H1 (cell line): ENCODE measurements at regions not wholly inside any gene's neighbourhood (a gene's known extent, or its start where the extent isn't known, plus 50 kb on each side); places are given as distances from the start of the nearest gene placed in this dataset.

Source experiments
- CTCF ChIA-PET: fragments of 300-600 bp; sonication (Branson Sonifier 250); formaldehyde crosslinking; loops from one replicate; lab custom pipeline; 2021; ENCODE audit not compliant: partially characterized antibody; lab: Charles Lee
- POLR2A ChIA-PET: fragments of 300-600 bp; sonication (Branson Sonifier 250); formaldehyde crosslinking; loops from one replicate; lab custom pipeline; 2021; ENCODE audit warnings: inconsistent platforms; ENCODE audit not compliant: partially characterized antibody; lab: Charles Lee
- DNase-seq, 2 experiments: peaks; one replicate each; pipeline versions ENCODE4 v3.0.0 to v3.0.0-alpha.2; 2010 to 2022; ENCODE audit warnings: low spot score in 2 of 2, low read depth in 1 of 2, mixed read lengths in 1 of 2
- FAIRE-seq: peaks from 2 replicates; lab custom pipeline; 2011; peaks lifted over from hg19 to GRCh38; lab: Jason Lieb, UNC
- H2AFZ ChIP-seq: 2 replicates; pipeline ENCODE4 v1.8.1; 2012; ENCODE audit warnings: low read length, inconsistent platforms
- H2AK5ac ChIP-seq: 2 replicates; pipeline ENCODE4 v1.6.1; 2013; ENCODE audit warnings: low read depth, low read length
- H2BK120ac ChIP-seq: replicated peaks from 2 replicates; pipeline ENCODE3; 2013; ENCODE audit warnings: low read depth, low read length, inconsistent platforms
- H2BK12ac ChIP-seq: 2 replicates; pipeline ENCODE4 v1.6.1; 2013; ENCODE audit warnings: low read depth, low read length
- H2BK15ac ChIP-seq: 2 replicates; pipeline ENCODE4 v1.6.1; 2013; ENCODE audit warnings: low read length
- H2BK20ac ChIP-seq: 2 replicates; pipeline ENCODE4 v1.6.1; 2013; ENCODE audit warnings: low read length
- H2BK5ac ChIP-seq: 2 replicates; pipeline ENCODE4 v1.6.1; 2013; ENCODE audit warnings: low read depth, low read length
- H3K14ac ChIP-seq: 2 replicates; pipeline ENCODE4 v1.6.1; 2013; ENCODE audit warnings: inconsistent platforms; ENCODE audit not compliant: insufficient read length
- H3K18ac ChIP-seq: 2 replicates; pipeline ENCODE4 v1.6.1; 2013; ENCODE audit warnings: low read length; ENCODE audit errors: extremely low read depth
- H3K23ac ChIP-seq: 2 replicates; pipeline ENCODE4 v1.6.1; 2013; ENCODE audit warnings: inconsistent platforms; ENCODE audit not compliant: insufficient read length
- H3K23me2 ChIP-seq: 2 replicates; pipeline ENCODE4 v1.6.1; 2013; ENCODE audit warnings: low read depth, low read length
- H3K27ac ChIP-seq: 2 replicates; pipeline ENCODE4 v1.6.1; 2011; ENCODE audit warnings: low read depth, low read length, inconsistent platforms
- H3K27me3 ChIP-seq, 4 experiments: replicated peaks in 1 of 4; 1 replicate in 1 of 4; 2 replicates in 3 of 4; pipeline versions ENCODE4 v1.6.1 to v1.8.1; 2011 to 2013; ENCODE audit warnings: low read length in 3 of 4, mild to moderate bottlenecking in 3 of 4, inconsistent platforms in 2 of 4, mixed read lengths in 2 of 4, moderate library complexity in 1 of 4; ENCODE audit not compliant: control insufficient read depth in 3 of 4, insufficient read depth in 3 of 4; ENCODE audit errors: extremely low read depth in 1 of 4
- H3K36me3 ChIP-seq, 4 experiments: 2 replicates each; pipeline versions ENCODE4 v1.6.1 to v1.8.1; 2011 to 2013; ENCODE audit warnings: mild to moderate bottlenecking in 4 of 4, low read length in 3 of 4, moderate library complexity in 2 of 4, control low read depth in 1 of 4, inconsistent platforms in 1 of 4; ENCODE audit not compliant: insufficient read depth in 4 of 4, control insufficient read depth in 2 of 4
- H3K4ac ChIP-seq: replicated peaks from 2 replicates; pipeline ENCODE3; 2013; ENCODE audit warnings: low read length, low read depth, mixed read lengths, inconsistent platforms; ENCODE audit not compliant: insufficient read length
- H3K4me1 ChIP-seq, 4 experiments: replicated peaks in 1 of 4; 1 replicate in 1 of 4; 2 replicates in 3 of 4; pipeline versions ENCODE4 v1.6.1 to v1.8.1; 2011 to 2013; ENCODE audit warnings: low read length in 3 of 4, inconsistent platforms in 2 of 4, mixed read lengths in 1 of 4; ENCODE audit not compliant: insufficient read depth in 4 of 4, control insufficient read depth in 3 of 4
- H3K4me2 ChIP-seq, 2 experiments: 2 replicates each; pipeline versions ENCODE4 v1.6.1 to v1.8.1; 2011 to 2013; ENCODE audit warnings: low read depth in 2 of 2, low read length in 2 of 2, control low read depth in 1 of 2, inconsistent platforms in 1 of 2, mild to moderate bottlenecking in 1 of 2; ENCODE audit not compliant: insufficient read depth in 1 of 2
- H3K4me3 ChIP-seq, 4 experiments: fragments of 200-600, 300-600 bp in 1 of 4; sonication (generic), shearing (Covaris generic), sonication (Bioruptor Twin) in 1 of 4; 2 replicates each; pipeline versions ENCODE4 v1.5.1 to v1.8.1; 2011 to 2016; ENCODE audit warnings: low read length in 4 of 4, low read depth in 3 of 4, control low read depth in 2 of 4, inconsistent platforms in 2 of 4, mild to moderate bottlenecking in 2 of 4, mixed read lengths in 1 of 4, moderate library complexity in 1 of 4; ENCODE audit not compliant: insufficient read depth in 2 of 4; ENCODE audit errors: extremely low read depth in 1 of 4
- H3K56ac ChIP-seq: replicated peaks from 2 replicates; pipeline ENCODE3; 2013; ENCODE audit warnings: low read depth, mild to moderate bottlenecking, mixed read lengths, low read length, inconsistent platforms; ENCODE audit not compliant: insufficient read length
- H3K79me1 ChIP-seq: 2 replicates; pipeline ENCODE4 v1.6.1; 2013; ENCODE audit warnings: low read depth, low read length, control low read depth
- H3K79me2 ChIP-seq, 2 experiments: 2 replicates each; pipeline versions ENCODE4 v1.6.1 to v1.8.1; 2012 to 2013; ENCODE audit warnings: low read length in 2 of 2, mild to moderate bottlenecking in 2 of 2, inconsistent platforms in 1 of 2; ENCODE audit not compliant: insufficient read depth in 2 of 2, control insufficient read depth in 1 of 2
- H3K9ac ChIP-seq, 4 experiments: replicated peaks in 1 of 4; 1 replicate in 1 of 4; 2 replicates in 3 of 4; pipeline versions ENCODE4 v1.6.1 to v1.8.1; 2011 to 2013; ENCODE audit warnings: low read depth in 3 of 4, low read length in 3 of 4, control low read depth in 2 of 4, mild to moderate bottlenecking in 2 of 4, moderate library complexity in 2 of 4, inconsistent platforms in 1 of 4; ENCODE audit errors: extremely low read depth in 1 of 4
- H3K9me3 ChIP-seq, 2 experiments: 2 replicates each; pipeline versions ENCODE4 v1.6.1 to v1.8.1; 2012 to 2013; ENCODE audit warnings: mild to moderate bottlenecking in 2 of 2, moderate library complexity in 2 of 2, control low read depth in 1 of 2, inconsistent platforms in 1 of 2, low read depth in 1 of 2, low read length in 1 of 2, mixed read lengths in 1 of 2; ENCODE audit not compliant: insufficient read depth in 2 of 2
- H4K20me1 ChIP-seq, 2 experiments: replicated peaks in 1 of 2; 2 replicates each; pipeline versions ENCODE3 to v1.8.1; 2011 to 2013; ENCODE audit warnings: inconsistent platforms in 2 of 2, low read length in 2 of 2, mild to moderate bottlenecking in 1 of 2; ENCODE audit not compliant: insufficient read depth in 2 of 2, control insufficient read depth in 1 of 2
- H4K5ac ChIP-seq: 2 replicates; pipeline ENCODE4 v1.6.1; 2013; ENCODE audit warnings: low read length, low read depth, mixed read lengths, inconsistent platforms; ENCODE audit not compliant: insufficient read length
- H4K8ac ChIP-seq: 2 replicates; pipeline ENCODE4 v1.8.0; 2013; ENCODE audit warnings: mild to moderate bottlenecking, moderate library complexity, low read length, inconsistent platforms; ENCODE audit not compliant: insufficient read depth; ENCODE audit errors: extremely low read depth
- H4K91ac ChIP-seq: replicated peaks from 2 replicates; pipeline ENCODE3; 2013; ENCODE audit warnings: low read length, mixed read lengths, inconsistent platforms; ENCODE audit not compliant: insufficient read length
- CEBPB ChIP-seq: IDR thresholded peaks from 2 replicates; pipeline ENCODE4 v1.6.1; 2012; ENCODE audit warnings: low read depth, low read length
- CTBP2 ChIP-seq: IDR thresholded peaks from 2 replicates; pipeline ENCODE4 v1.7.0; 2011; ENCODE audit warnings: borderline replicate concordance, mild to moderate bottlenecking, moderate library complexity, mixed read lengths, low read length; ENCODE audit not compliant: insufficient read depth, insufficient read length
- KDM1A ChIP-seq: fragments of 200-600, 300-600 bp; sonication (generic); IDR thresholded peaks from 2 replicates; pipeline ENCODE4 v1.7.1; 2016; ENCODE audit warnings: mild to moderate bottlenecking, low read length, borderline replicate concordance
- POU5F1 ChIP-seq: IDR thresholded peaks from 2 replicates; pipeline ENCODE4 v1.6.1; 2011; ENCODE audit warnings: low read depth, mild to moderate bottlenecking, low read length, moderate library complexity
- RFX5 ChIP-seq: IDR thresholded peaks from 2 replicates; pipeline ENCODE4 v1.6.1; 2011; ENCODE audit warnings: low read depth, low read length, improper control_type of control experiment, borderline replicate concordance
- SIX5 ChIP-seq: IDR thresholded peaks from 2 replicates; pipeline ENCODE4 v1.6.1; 2011; ENCODE audit warnings: mild to moderate bottlenecking, low read depth, low read length
- SP4 ChIP-seq: IDR thresholded peaks from 2 replicates; pipeline ENCODE4 v1.6.1; 2012; ENCODE audit warnings: low read length, inconsistent platforms
- TAF1 ChIP-seq: IDR thresholded peaks from 2 replicates; pipeline ENCODE4 v1.6.1; 2011; ENCODE audit warnings: mild to moderate bottlenecking, low read depth, low read length
- TCF12 ChIP-seq: IDR thresholded peaks from 2 replicates; pipeline ENCODE4 v1.6.1; 2011; ENCODE audit warnings: low read depth, mild to moderate bottlenecking, low read length
- TEAD4 ChIP-seq: IDR thresholded peaks from 2 replicates; pipeline ENCODE4 v1.6.1; 2012; ENCODE audit warnings: low read depth, low read length, inconsistent platforms, mixed read lengths
- YY1 ChIP-seq: IDR thresholded peaks from 2 replicates; pipeline ENCODE4 v1.6.1; 2011; ENCODE audit warnings: low read depth, mild to moderate bottlenecking, low read length
- WGBS, 2 experiments: shearing (Covaris generic) in 1 of 2; methylation state at CpG; one replicate each; pipeline versions ENCODE4 v1.1.6 to v1.1.7; 2013 to 2015; ENCODE audit warnings: low lambda C conversion rate in 2 of 2, mixed read lengths in 2 of 2, inconsistent platforms in 1 of 2, low coverage in 1 of 2, missing lambda C conversion rate in 1 of 2; ENCODE audit not compliant: insufficient replicate concordance in 2 of 2, insufficient coverage in 1 of 2, insufficient read length in 1 of 2; ENCODE audit errors: extremely low coverage in 1 of 2, missing lambda C conversion rate in 1 of 2; 5-methylcytosine and 5-hydroxymethylcytosine counted together
- TF ChIP-seq, protein P1 (sequence below): IDR thresholded peaks from 2 replicates; pipeline ENCODE4 v1.6.1; 2011; ENCODE audit warnings: low read depth, mild to moderate bottlenecking, low read length; ENCODE audit not compliant: insufficient read depth
- TF ChIP-seq, protein P2 (sequence below): IDR thresholded peaks from 2 replicates; pipeline ENCODE4 v1.6.1; 2012; ENCODE audit warnings: inconsistent platforms

DNA sequence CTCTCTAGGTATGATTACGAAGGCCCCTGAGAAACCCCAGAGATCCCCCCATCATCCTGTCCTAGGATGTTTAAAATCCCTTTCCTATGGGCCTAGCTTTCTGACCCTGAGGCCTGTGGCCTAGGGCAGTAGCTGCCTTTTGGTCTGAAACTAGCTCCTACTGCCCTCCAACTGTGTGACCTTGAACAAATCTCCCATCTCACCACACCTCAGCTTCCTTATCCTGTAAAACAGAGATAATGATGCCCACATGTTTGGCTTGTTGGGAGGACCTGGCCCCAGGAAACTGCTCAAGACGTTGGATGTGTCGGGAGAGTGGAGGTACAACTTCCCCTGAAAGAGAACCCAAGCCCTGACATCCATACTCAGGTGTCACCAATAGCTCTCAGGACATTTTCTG lies 213.2 kb downstream of the SMAD2 start:
- Histone ChIP-seq H2AK5ac (no peak overlapping the region), H3K23ac (no peak overlapping the region), H3K9me3 (no peaks in the 10 kb centered on the region), H3K79me2 (no peaks in the 10 kb centered on the region), H3K27me3 (no peaks in the 10 kb centered on the region), H3K23me2 (peaks cover 2% of the 10 kb centered on the region; the same call in 1 of the 2 replicates), H2BK5ac (no peak overlapping the region), H3K14ac (no peak overlapping the region), H2AFZ (no peak overlapping the region), H3K4ac (no peak overlapping the region), H3K79me1 (no peaks in the 10 kb centered on the region), H3K4me2 (no peak overlapping the region), H4K5ac (no peak overlapping the region), H3K27ac (no peak overlapping the region), H4K20me1 (no peaks in the 10 kb centered on the region), H2BK12ac (no peak overlapping the region), H3K4me3 (no peak overlapping the region), H3K4me1 (no peaks in the 10 kb centered on the region; a peak in 1 of 7 replicates), H3K9ac (no peak overlapping the region), H4K8ac (no peak overlapping the region; the same call in 1 of the 2 replicates), H2BK120ac (no peak overlapping the region), H2BK20ac (no peak overlapping the region), H3K56ac (no peak overlapping the region), H4K91ac (no peak overlapping the region), H2BK15ac (no peak overlapping the region), H3K18ac (no peak overlapping the region), H3K36me3 (no peaks in the 10 kb centered on the region)
- no peak for TF ChIP-seq CEBPB
- TF ChIP-seq, protein P1, sequence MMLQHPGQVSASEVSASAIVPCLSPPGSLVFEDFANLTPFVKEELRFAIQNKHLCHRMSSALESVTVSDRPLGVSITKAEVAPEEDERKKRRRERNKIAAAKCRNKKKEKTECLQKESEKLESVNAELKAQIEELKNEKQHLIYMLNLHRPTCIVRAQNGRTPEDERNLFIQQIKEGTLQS, result no peak
- no peak for TF ChIP-seq TAF1
- TF ChIP-seq KDM1A, result no peak
- no peak for TF ChIP-seq RFX5
- TF ChIP-seq YY1, result no peak
- TF ChIP-seq TEAD4, result no peak
- no peak for TF ChIP-seq POU5F1
- TF ChIP-seq, protein P2, sequence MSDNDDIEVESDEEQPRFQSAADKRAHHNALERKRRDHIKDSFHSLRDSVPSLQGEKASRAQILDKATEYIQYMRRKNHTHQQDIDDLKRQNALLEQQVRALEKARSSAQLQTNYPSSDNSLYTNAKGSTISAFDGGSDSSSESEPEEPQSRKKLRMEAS, result no peak
- TF ChIP-seq CTBP2, result no peak
- TF ChIP-seq TCF12, result no peak
- no peak for TF ChIP-seq SP4
- no peak for TF ChIP-seq SIX5
- POLR2A ChIA-PET, result interaction anchor here (1.5 kb wide), 1 partner anchor 10 kb away, joined by 3 read pairs; no protein-coding TSS in a partner anchor
- FAIRE-seq, result no peak
- DNase-seq, result no peak
- 94% methylated on average over 3 of the region's 3 CpGs; no CpG with 5 or more reads in 1 of the 2 experiments for WGBS, 2 experiments
- CTCF ChIA-PET, result interaction anchor here (0.7 to 2.4 kb wide), 6 partner anchors 14 to 39 kb away, joined by 3 to 8 read pairs (median 4); no protein-coding TSS in a partner anchor
